ENCODE measurements at regions not wholly inside any gene's neighbourhood (a gene's known extent, or its start where the extent isn't known, plus 50 kb on each side); places are given as distances from the start of the nearest gene placed in this dataset.

GRCh38 chr1:60620087-60620486 is 462.3 kb upstream of the NFIA start (continued):
- no peak for TF ChIP-seq YY1 (IDR thresholded peaks at IDR 0.05; ENCODE audit: extremely low read depth, insufficient replicate concordance, low read depth, low read length)
- TF ChIP-seq POLR2AphosphoS5 (IDR thresholded peaks at IDR 0.05; ENCODE audit: low read depth, low read length) = no peak
- no peak for TF ChIP-seq RAD21 (IDR thresholded peaks at IDR 0.05; ENCODE audit: low read depth)
- TF ChIP-seq POLR2A (IDR thresholded peaks at IDR 0.05; ENCODE audit: borderline replicate concordance, extremely low read depth, insufficient read depth, insufficient read length) = no peak
- TF ChIP-seq EZH2 (IDR thresholded peaks at IDR 0.05) = no peak
- TF ChIP-seq CEBPB (IDR thresholded peaks at IDR 0.05; ENCODE audit: low read depth) = no peak
- no peak for TF ChIP-seq ZNF274 (IDR thresholded peaks at IDR 0.05; ENCODE audit: low read depth, low read length)

- DNase-seq (ENCODE audit: low read depth, low spot score) = no peak
- no TSS peak for BruUV-seq (replicated peaks)
- RAD21 ChIA-PET (ENCODE audit: low non-redundant PET in 1 of 2, low total read pairs in 2 of 2, uncharacterized antibody in 2 of 2, unreplicated experiment in 2 of 2) = no interaction called here
Measured at GRCh38 chr1:60619581-60619980, 462.8 kb upstream of the NFIA start.

More at GRCh38 chr1:60619581-60619980, 462.8 kb upstream of the NFIA start:
- Histone ChIP-seq H3K4me1 (ENCODE audit: control insufficient read depth in 1 of 2, insufficient read depth in 2 of 2, low read length in 2 of 2) (no peaks in the 10 kb centered on the region), H3K27me3 (ENCODE audit: insufficient read depth, low read length) (peaks cover 4% of the 10 kb centered on the region; the same call in 1 of the 2 replicates), H3K9me3 (ENCODE audit: control insufficient read depth in 1 of 2, insufficient read depth in 1 of 2, low read depth in 1 of 2, low read length in 2 of 2) (no peaks in the 10 kb centered on the region), H3K9me2 (ENCODE audit: insufficient read depth) (no peaks in the 10 kb centered on the region), H3K79me2 (ENCODE audit: insufficient read depth, low read length) (no peaks in the 10 kb centered on the region), H3K4me3 (replicated peaks in 1 of 2; ENCODE audit: low read depth in 1 of 2, low read length in 2 of 2) (no peak overlapping the region), H3K36me3 (ENCODE audit: control insufficient read depth in 1 of 2, insufficient read depth in 2 of 2, low read length in 2 of 2) (no peaks in the 10 kb centered on the region), H3K4me2 (ENCODE audit: low read length) (no peak overlapping the region), H3K9ac (ENCODE audit: low read length) (no peak overlapping the region), H2AFZ (ENCODE audit: low read depth, low read length, poor library complexity, severe bottlenecking) (no peak overlapping the region), H3K27ac (ENCODE audit: low read depth, low read length) (no peak overlapping the region), H4K20me1 (ENCODE audit: insufficient read depth) (no peaks in the 10 kb centered on the region)
- intact Hi-C loops (cut with micrococcal nuclease) = no loop called here
- no peak for ATAC-seq
- TF ChIP-seq YY1 (IDR thresholded peaks at IDR 0.05; ENCODE audit: extremely low read depth, insufficient replicate concordance, low read depth, low read length) = no peak
- no peak for TF ChIP-seq ZNF274 (IDR thresholded peaks at IDR 0.05; ENCODE audit: low read depth, low read length)
- TF ChIP-seq POLR2A (IDR thresholded peaks at IDR 0.05; ENCODE audit: borderline replicate concordance, extremely low read depth, insufficient read depth, insufficient read length) = no peak
- TF ChIP-seq ATF3 (IDR thresholded peaks at IDR 0.05) = no peak
- no peak for TF ChIP-seq TCF7L2 (IDR thresholded peaks at IDR 0.05; ENCODE audit: borderline replicate concordance, extremely low read depth, insufficient read depth, insufficient read length)
- no peak for TF ChIP-seq MAX (IDR thresholded peaks at IDR 0.05)
- TF ChIP-seq REST (IDR thresholded peaks at IDR 0.05; ENCODE audit: low read depth) = no peak
- TF ChIP-seq JUND (IDR thresholded peaks at IDR 0.05) = no peak
- no peak for TF ChIP-seq EZH2 (IDR thresholded peaks at IDR 0.05)
- TF ChIP-seq CTCF (IDR thresholded peaks at IDR 0.05 in 2 of 3, conservative IDR thresholded peaks at IDR 0.05 in 1 of 3; ENCODE audit: borderline replicate concordance in 1 of 3, insufficient read depth in 1 of 3, low read depth in 2 of 3, low read length in 2 of 3) = no peak
- no peak for TF ChIP-seq EGR1 (IDR thresholded peaks at IDR 0.05; ENCODE audit: low read depth)
- TF ChIP-seq ZFX (IDR thresholded peaks at IDR 0.05) = no peak
- TF ChIP-seq POLR2AphosphoS5 (IDR thresholded peaks at IDR 0.05; ENCODE audit: low read depth, low read length) = no peak
- no peak for TF ChIP-seq SP1 (IDR thresholded peaks at IDR 0.05; ENCODE audit: low read depth)
- TF ChIP-seq CEBPB (IDR thresholded peaks at IDR 0.05; ENCODE audit: low read depth) = no peak
- no peak for TF ChIP-seq RAD21 (IDR thresholded peaks at IDR 0.05; ENCODE audit: low read depth)
- no peak for TF ChIP-seq ELF1 (IDR thresholded peaks at IDR 0.05; ENCODE audit: borderline replicate concordance, low read depth)
- no peak for TF ChIP-seq CBX3 (IDR thresholded peaks at IDR 0.05; ENCODE audit: low read depth)
- no peak for TF ChIP-seq FOSL1 (IDR thresholded peaks at IDR 0.05; ENCODE audit: low read depth)
- POLR2A ChIA-PET = no interaction called here
- CTCF ChIA-PET = no interaction called here

All from HCT116 (cell line).